ENCODE measurements at regions not wholly inside any gene's neighbourhood (a gene's known extent, or its start where the extent isn't known, plus 50 kb on each side); places are given as distances from the start of the nearest gene placed in this dataset.

DNA sequence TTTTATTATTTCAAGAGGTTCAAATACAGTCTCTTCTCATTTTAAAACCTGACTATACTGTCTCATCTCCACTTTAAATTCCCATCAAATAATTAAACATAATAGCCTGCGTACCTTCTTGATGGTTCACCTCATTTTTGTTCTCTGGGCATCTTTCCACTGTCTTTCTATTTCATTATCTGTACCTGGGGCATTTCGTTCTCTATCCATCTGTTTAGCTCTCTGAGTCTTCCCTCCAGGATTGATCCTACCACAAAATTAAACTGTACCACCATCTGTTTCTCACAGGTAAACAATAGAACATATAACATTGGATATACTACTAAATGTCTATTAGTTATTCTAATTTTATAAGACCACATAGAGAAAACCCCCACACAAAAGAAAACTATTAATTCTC is 1331.4 kb downstream of the NSUN3 start:
- Histone ChIP-seq H3K4me1 (ENCODE audit: control insufficient read depth, insufficient read depth, low read length) (no peaks in the 10 kb centered on the region), H3K9me3 (ENCODE audit: control insufficient read depth, insufficient read depth, low read depth, low read length) (no peaks in the 10 kb centered on the region), H3K27ac (ENCODE audit: extremely low read depth, low read depth, low read length) (no peak overlapping the region), H3K36me3 (ENCODE audit: control insufficient read depth in 2 of 2, insufficient read depth in 1 of 2, low read length in 2 of 2) (no peaks in the 10 kb centered on the region), H3K4me3 (ENCODE audit: low read depth, low read length) (no peak overlapping the region)
- POLR2A ChIA-PET = no interaction called here
- TF ChIP-seq ZSCAN23 (tag by site-specific recombination; IDR thresholded peaks at IDR 0.05) = no peak
- no peak for TF ChIP-seq RBAK (tag by site-specific recombination; IDR thresholded peaks at IDR 0.05)
- TF ChIP-seq KLF7 (tag by site-specific recombination; IDR thresholded peaks at IDR 0.05; ENCODE audit: borderline replicate concordance) = no peak
- no peak for TF ChIP-seq ZNF837 (tag by site-specific recombination; IDR thresholded peaks at IDR 0.05)
- TF ChIP-seq ZNF350 (tag by site-specific recombination; IDR thresholded peaks at IDR 0.05) = no peak
- TF ChIP-seq, protein P1, sequence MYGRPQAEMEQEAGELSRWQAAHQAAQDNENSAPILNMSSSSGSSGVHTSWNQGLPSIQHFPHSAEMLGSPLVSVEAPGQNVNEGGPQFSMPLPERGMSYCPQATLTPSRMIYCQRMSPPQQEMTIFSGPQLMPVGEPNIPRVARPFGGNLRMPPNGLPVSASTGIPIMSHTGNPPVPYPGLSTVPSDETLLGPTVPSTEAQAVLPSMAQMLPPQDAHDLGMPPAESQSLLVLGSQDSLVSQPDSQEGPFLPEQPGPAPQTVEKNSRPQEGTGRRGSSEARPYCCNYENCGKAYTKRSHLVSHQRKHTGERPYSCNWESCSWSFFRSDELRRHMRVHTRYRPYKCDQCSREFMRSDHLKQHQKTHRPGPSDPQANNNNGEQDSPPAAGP (tag by site-specific recombination; IDR thresholded peaks at IDR 0.05) = no peak
- CTCF ChIA-PET = interaction anchor here (0.5 kb wide), 1 partner anchor 22 kb away, joined by 3 read pairs; no protein-coding TSS in a partner anchor

- Histone ChIP-seq H3K27ac (ENCODE audit: extremely low read depth, low read depth, low read length) (no peak overlapping the region), H3K9me3 (ENCODE audit: control insufficient read depth, insufficient read depth, low read depth, low read length) (no peaks in the 10 kb centered on the region), H3K4me1 (ENCODE audit: control insufficient read depth, insufficient read depth, low read length) (no peaks in the 10 kb centered on the region), H3K36me3 (ENCODE audit: control insufficient read depth in 2 of 2, insufficient read depth in 1 of 2, low read length in 2 of 2) (no peaks in the 10 kb centered on the region), H3K4me3 (ENCODE audit: low read depth, low read length) (no peak overlapping the region)
- TF ChIP-seq ZNF518A (tag by site-specific recombination; conservative IDR thresholded peaks at IDR 0.05; ENCODE audit: low read depth) (no peak), ZNF580 (tag by site-specific recombination; IDR thresholded peaks at IDR 0.05) (no peak), ZNF169 (tag by site-specific recombination; IDR thresholded peaks at IDR 0.05) (no peak), ZNF239 (tag by site-specific recombination; IDR thresholded peaks at IDR 0.05) (no peak)
- ChIA-PET POLR2A (no interaction called here), CTCF (no interaction called here)
These were observed 1336.7 kb downstream of the NSUN3 start for GRCh38 chr3:95399585-95399984.

- Histone ChIP-seq H3K27ac (ENCODE audit: extremely low read depth, low read depth, low read length) (no peak overlapping the region), H3K4me3 (ENCODE audit: low read depth, low read length) (no peak overlapping the region), H3K9me3 (ENCODE audit: control insufficient read depth, insufficient read depth, low read depth, low read length) (no peaks in the 10 kb centered on the region), H3K36me3 (ENCODE audit: control insufficient read depth in 2 of 2, insufficient read depth in 1 of 2, low read length in 2 of 2) (no peaks in the 10 kb centered on the region), H3K4me1 (ENCODE audit: control insufficient read depth, insufficient read depth, low read length) (no peaks in the 10 kb centered on the region)
- CTCF ChIA-PET = no interaction called here
- POLR2A ChIA-PET = no interaction called here
- TF ChIP-seq, protein P2, sequence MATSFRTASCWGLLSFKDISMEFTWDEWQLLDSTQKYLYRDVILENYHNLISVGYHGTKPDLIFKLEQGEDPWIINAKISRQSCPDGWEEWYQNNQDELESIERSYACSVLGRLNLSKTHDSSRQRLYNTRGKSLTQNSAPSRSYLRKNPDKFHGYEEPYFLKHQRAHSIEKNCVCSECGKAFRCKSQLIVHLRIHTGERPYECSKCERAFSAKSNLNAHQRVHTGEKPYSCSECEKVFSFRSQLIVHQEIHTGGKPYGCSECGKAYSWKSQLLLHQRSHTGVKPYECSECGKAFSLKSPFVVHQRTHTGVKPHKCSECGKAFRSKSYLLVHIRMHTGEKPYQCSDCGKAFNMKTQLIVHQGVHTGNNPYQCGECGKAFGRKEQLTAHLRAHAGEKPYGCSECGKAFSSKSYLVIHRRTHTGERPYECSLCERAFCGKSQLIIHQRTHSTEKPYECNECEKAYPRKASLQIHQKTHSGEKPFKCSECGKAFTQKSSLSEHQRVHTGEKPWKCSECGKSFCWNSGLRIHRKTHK (tag by site-specific recombination; IDR thresholded peaks at IDR 0.05) = no peak
These were observed 1338.8 kb downstream of the NSUN3 start for GRCh38 chr3:95401693-95402092.

All from HEK293 (cell line).